Prostate gland (tissue), 2 donors: ENCODE measurements at regions not wholly inside any gene's neighbourhood (a gene's known extent, or its start where the extent isn't known, plus 50 kb on each side); places are given as distances from the start of the nearest gene placed in this dataset.

ENCODE experiments used
- DNase-seq: peaks from one replicate; pipeline ENCODE4 v3.0.0-alpha.2; 2019; ENCODE audit warnings: low spot score
- H3K27ac ChIP-seq, 2 donors: fragments of 200-600 bp; sonication (generic); 2 replicates each; pipeline ENCODE4 v1.5.1; 2017 to 2019
- H3K27me3 ChIP-seq: fragments of 200-600 bp; sonication (generic); replicated peaks from 2 replicates; pipeline ENCODE4 v1.5.1; 2019; ENCODE audit not compliant: insufficient read depth
- H3K36me3 ChIP-seq, 2 donors: fragments of 200-600 bp; sonication (generic); 1 replicate in 1 of 2; 2 replicates in 1 of 2; pipeline versions ENCODE4 v1.5.1 to v1.8.1; 2017 to 2019
- H3K4me1 ChIP-seq: fragments of 200-600 bp; sonication (generic); replicated peaks from 2 replicates; pipeline ENCODE4 v1.5.1; 2019
- H3K4me3 ChIP-seq, 2 donors: fragments of 200-600 bp; sonication (generic); 2 replicates each; pipeline ENCODE4 v1.5.1; 2017 to 2019
- H3K9me3 ChIP-seq: fragments of 200-600 bp; sonication (generic); 2 replicates; pipeline ENCODE4 v1.5.1; 2017
- POLR2A ChIP-seq: fragments of 450-650 bp; IDR thresholded peaks from one replicate; pipeline ENCODE4 v1.6.1; 2016; ENCODE audit warnings: antibody characterized with exemption, mild to moderate bottlenecking
- POLR2AphosphoS5 ChIP-seq: sonication (generic); formaldehyde crosslinking; IDR thresholded peaks from one replicate; pipeline ENCODE4 v1.6.1; 2017; ENCODE audit warnings: antibody characterized with exemption
- WGBS: methylation state at CpG from one replicate; pipeline ENCODE4 v1.1.5; 2018; 5-methylcytosine and 5-hydroxymethylcytosine counted together
- intact Hi-C: fragments of 100-400 bp; cut with DNase I; formaldehyde crosslinking; loops from one replicate; pipeline ENCODE4 v1.14.2; 2022
- TF ChIP-seq, protein P1 (sequence below), 4 experiments: fragments of 200-600 bp in 2 of 4; fragments of 450-650 bp in 2 of 4; sonication (generic) in 2 of 4; IDR thresholded peaks; 1 replicate in 3 of 4; 2 replicates in 1 of 4; pipeline ENCODE4 v1.5.1; 2016 to 2019; ENCODE audit warnings: antibody characterized with exemption in 4 of 4, mild to moderate bottlenecking in 2 of 4, moderate library complexity in 2 of 4

GRCh38 chr16:51753467-51754127, 602.5 kb upstream of the SALL1 start:
- no peaks in the 10 kb centered on the region for H3K4me1 ChIP-seq
- 74% methylated on average over 1 of the region's 1 CpG for WGBS
- no peak overlapping the region for H3K4me3 ChIP-seq
- TF ChIP-seq, protein P1, sequence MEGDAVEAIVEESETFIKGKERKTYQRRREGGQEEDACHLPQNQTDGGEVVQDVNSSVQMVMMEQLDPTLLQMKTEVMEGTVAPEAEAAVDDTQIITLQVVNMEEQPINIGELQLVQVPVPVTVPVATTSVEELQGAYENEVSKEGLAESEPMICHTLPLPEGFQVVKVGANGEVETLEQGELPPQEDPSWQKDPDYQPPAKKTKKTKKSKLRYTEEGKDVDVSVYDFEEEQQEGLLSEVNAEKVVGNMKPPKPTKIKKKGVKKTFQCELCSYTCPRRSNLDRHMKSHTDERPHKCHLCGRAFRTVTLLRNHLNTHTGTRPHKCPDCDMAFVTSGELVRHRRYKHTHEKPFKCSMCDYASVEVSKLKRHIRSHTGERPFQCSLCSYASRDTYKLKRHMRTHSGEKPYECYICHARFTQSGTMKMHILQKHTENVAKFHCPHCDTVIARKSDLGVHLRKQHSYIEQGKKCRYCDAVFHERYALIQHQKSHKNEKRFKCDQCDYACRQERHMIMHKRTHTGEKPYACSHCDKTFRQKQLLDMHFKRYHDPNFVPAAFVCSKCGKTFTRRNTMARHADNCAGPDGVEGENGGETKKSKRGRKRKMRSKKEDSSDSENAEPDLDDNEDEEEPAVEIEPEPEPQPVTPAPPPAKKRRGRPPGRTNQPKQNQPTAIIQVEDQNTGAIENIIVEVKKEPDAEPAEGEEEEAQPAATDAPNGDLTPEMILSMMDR (IDR thresholded peaks at IDR 0.05) = no peak
- no peak for TF ChIP-seq POLR2AphosphoS5
- TF ChIP-seq POLR2A = no peak
- H3K27me3 ChIP-seq = no peaks in the 10 kb centered on the region
- H3K27ac ChIP-seq = no peak overlapping the region
- no peaks in the 10 kb centered on the region for H3K36me3 ChIP-seq
- no peaks in the 10 kb centered on the region for H3K9me3 ChIP-seq
- intact Hi-C loops = no loop called here
- DNase-seq = no peak

GRCh38 chr16:51752438-51752995, 601.4 kb upstream of the SALL1 start:
- intact Hi-C loops = no loop called here
- Histone ChIP-seq H3K27me3 (no peaks in the 10 kb centered on the region), H3K36me3 (no peaks in the 10 kb centered on the region), H3K27ac (no peak overlapping the region), H3K4me3 (no peak overlapping the region), H3K4me1 (no peaks in the 10 kb centered on the region), H3K9me3 (no peaks in the 10 kb centered on the region)
- no peak for DNase-seq
- TF ChIP-seq POLR2AphosphoS5 (no peak), POLR2A (no peak)
- TF ChIP-seq, protein P1 (IDR thresholded peaks at IDR 0.05) = no peak
- WGBS = 94% methylated on average over 3 of the region's 3 CpGs

GRCh38 chr16:51747329-51747728, 596.3 kb upstream of the SALL1 start:
- no peak for TF ChIP-seq POLR2A
- TF ChIP-seq, protein P1 (IDR thresholded peaks at IDR 0.05) = no peak
- no peak for TF ChIP-seq POLR2AphosphoS5
- Histone ChIP-seq H3K4me3 (no peak overlapping the region), H3K27ac (no peak overlapping the region), H3K27me3 (no peaks in the 10 kb centered on the region), H3K9me3 (no peaks in the 10 kb centered on the region), H3K36me3 (no peaks in the 10 kb centered on the region), H3K4me1 (no peaks in the 10 kb centered on the region)
- no peak for DNase-seq
- WGBS = 75% methylated on average over 4 of the region's 4 CpGs
- intact Hi-C loops = no loop called here

DNA sequence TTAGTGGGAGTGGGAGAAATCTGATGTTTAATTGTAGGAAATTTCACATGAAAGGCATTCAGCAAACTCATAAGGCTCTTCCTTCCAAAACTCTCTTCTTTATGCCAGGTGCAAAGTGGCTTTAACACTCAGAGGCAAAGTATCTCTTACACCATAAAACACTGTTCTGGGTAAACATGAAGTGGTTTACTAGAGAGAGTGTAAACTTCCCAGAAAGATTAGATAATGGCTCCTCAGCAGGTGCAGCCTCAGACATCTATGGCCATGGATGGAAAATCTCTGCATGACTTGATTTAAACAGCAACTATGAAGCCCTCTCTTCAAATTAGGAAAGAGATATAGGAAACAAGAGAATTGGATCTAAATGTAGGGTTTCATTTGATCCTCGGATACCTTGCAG, 583.1 kb upstream of the SALL1 start:
- Histone ChIP-seq H3K4me3 (no peak overlapping the region), H3K36me3 (no peaks in the 10 kb centered on the region), H3K27ac (no peak overlapping the region), H3K27me3 (peaks cover 5% of the 10 kb centered on the region), H3K4me1 (no peaks in the 10 kb centered on the region), H3K9me3 (no peaks in the 10 kb centered on the region)
- WGBS = 16% methylated on average over 1 of the region's 1 CpG
- intact Hi-C loops = no loop called here
- no peak for TF ChIP-seq POLR2AphosphoS5
- TF ChIP-seq, protein P1 (IDR thresholded peaks at IDR 0.05) = no peak
- no peak for TF ChIP-seq POLR2A
- no peak for DNase-seq

DNA sequence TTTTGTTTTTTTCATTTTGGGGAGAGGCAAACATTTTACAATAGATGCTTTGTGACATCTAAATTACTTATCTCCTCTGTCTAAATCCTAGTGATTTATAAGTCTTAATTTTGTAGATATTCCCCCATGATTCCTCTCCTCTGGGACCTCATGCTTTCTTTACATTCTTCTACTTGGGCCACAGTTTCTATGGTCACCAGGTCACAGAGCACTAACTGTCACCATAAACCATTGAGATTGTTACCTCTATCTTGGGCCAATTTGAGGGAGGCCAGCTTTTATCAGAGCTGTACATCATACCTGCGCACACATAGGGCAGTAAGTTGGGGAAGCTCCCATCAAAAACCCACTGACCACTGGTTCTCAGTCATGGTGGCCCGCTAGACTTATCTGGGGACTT, 582.1 kb upstream of the SALL1 start:
- no peak for TF ChIP-seq POLR2AphosphoS5
- TF ChIP-seq POLR2A = no peak
- TF ChIP-seq, protein P1 (IDR thresholded peaks at IDR 0.05) = no peak
- Histone ChIP-seq H3K27ac (no peak overlapping the region), H3K36me3 (no peaks in the 10 kb centered on the region), H3K9me3 (no peaks in the 10 kb centered on the region), H3K4me1 (no peaks in the 10 kb centered on the region), H3K4me3 (no peak overlapping the region), H3K27me3 (peaks cover 5% of the 10 kb centered on the region)
- intact Hi-C loops = no loop called here
- 67% methylated on average over 2 of the region's 2 CpGs for WGBS
- DNase-seq = no peak
